Left cardiac atrium (tissue), 4 donors: ENCODE measurements at regions not wholly inside any gene's neighbourhood (a gene's known extent, or its start where the extent isn't known, plus 50 kb on each side); places are given as distances from the start of the nearest gene placed in this dataset.

Source experiments
- ATAC-seq, 2 donors: fragments of 200-7000 bp; cut with Tn5 transposase; one replicate each; pipeline ENCODE4 v1.9.1; 2020; ENCODE audit warnings: mild to moderate bottlenecking in 2 of 2, moderate library complexity in 2 of 2
- DNase-seq: peaks from one replicate; pipeline ENCODE4 v3.0.0-alpha.2; 2020
- intact Hi-C, 2 donors: fragments of 100-400 bp; cut with DNase I; formaldehyde crosslinking; loops; one replicate each; pipeline versions ENCODE4 v1.14.1 to v1.15.1; 2022 to 2023
- donor health status: DM: no; HTN: yes; CAD: no.
- donor health status: DM: no; HTN: yes; CAD: no; lungs with severe emphysema.
- donor health status: DM: yes; HTN: yes; CAD: no.
- donor health status: Dilated cardiomyopathy.

- intact Hi-C loops: no loop called here
- DNase-seq (no peak), ATAC-seq (no peak)
Measured at GRCh38 chr2:189265696-189266320, 86.2 kb upstream of the COL5A2 start.

GRCh38 chr2:189267491-189267890, 87.9 kb upstream of the COL5A2 start:
- no peak for ATAC-seq
- DNase-seq: no peak
- intact Hi-C loops: no loop called here

GRCh38 chr2:189267925-189268579, 88.5 kb upstream of the COL5A2 start:
- intact Hi-C loops: no loop called here
- ATAC-seq (peak in 1 of 2 donors; percentile 55), DNase-seq (no peak)

GRCh38 chr2:189268763-189269162, 89.2 kb upstream of the COL5A2 start:
- intact Hi-C loops: no loop called here
- ATAC-seq: no peak
- no peak for DNase-seq

GRCh38 chr2:189273734-189274133, 94.2 kb upstream of the COL5A2 start:
- intact Hi-C loops: no loop called here
- no peak for ATAC-seq
- DNase-seq: no peak

- DNase-seq: no peak
- intact Hi-C loops: no loop called here
- no peak for ATAC-seq
Measured at GRCh38 chr2:189274361-189274760, 94.8 kb upstream of the COL5A2 start.

- DNase-seq: no peak
- no peak for ATAC-seq
- intact Hi-C loops: no loop called here
Measured at GRCh38 chr2:189276277-189276676, 96.7 kb upstream of the COL5A2 start.

GRCh38 chr2:189281201-189281600, 101.6 kb upstream of the COL5A2 start:
- DNase-seq (no peak), ATAC-seq (no peak)
- intact Hi-C loops: no loop called here

- intact Hi-C loops: no loop called here
- DNase-seq (no peak), ATAC-seq (no peak)
Measured at GRCh38 chr2:189285349-189285748, 105.8 kb upstream of the COL5A2 start.

GRCh38 chr2:189285962-189286645, 106.5 kb upstream of the COL5A2 start:
- peak; percentile 78 to 97 for ATAC-seq
- intact Hi-C loops: no loop called here
- no peak for DNase-seq

GRCh38 chr2:189287363-189287762, 107.8 kb upstream of the COL5A2 start:
- intact Hi-C loops: no loop called here
- DNase-seq (no peak), ATAC-seq (no peak)

- ATAC-seq (peak; percentile 63 to 67), DNase-seq (no peak)
- intact Hi-C loops: loop anchor here in 1 of 2 donors (2.0 kb wide), 1 partner anchor 193 kb away; no protein-coding TSS in a partner anchor
Measured at GRCh38 chr2:189287982-189288521, 108.5 kb upstream of the COL5A2 start.

GRCh38 chr2:189291460-189291859, 111.9 kb upstream of the COL5A2 start:
- ATAC-seq: no peak
- intact Hi-C loops: no loop called here
- DNase-seq: no peak

GRCh38 chr2:189293164-189293563, 113.6 kb upstream of the COL5A2 start:
- DNase-seq (no peak), ATAC-seq (no peak)
- intact Hi-C loops: no loop called here

- intact Hi-C loops: no loop called here
- DNase-seq (no peak), ATAC-seq (no peak)
Measured at GRCh38 chr2:189297446-189297845, 117.9 kb upstream of the COL5A2 start.

GRCh38 chr2:189298038-189298437, 118.5 kb upstream of the COL5A2 start:
- intact Hi-C loops: no loop called here
- ATAC-seq (no peak), DNase-seq (no peak)

GRCh38 chr2:189298481-189298880, 118.9 kb upstream of the COL5A2 start:
- ATAC-seq (no peak), DNase-seq (no peak)
- intact Hi-C loops: no loop called here

GRCh38 chr2:189299974-189300373, 120.4 kb upstream of the COL5A2 start:
- ATAC-seq (no peak), DNase-seq (no peak)
- intact Hi-C loops: no loop called here

- no peak for ATAC-seq
Measured at GRCh38 chr2:189300916-189301315, 121.4 kb upstream of the COL5A2 start.

GRCh38 chr2:189302274-189302948, 122.8 kb upstream of the COL5A2 start:
- DNase-seq (no peak), ATAC-seq (no peak)
- intact Hi-C loops: no loop called here

More at GRCh38 chr2:189300916-189301315, 121.4 kb upstream of the COL5A2 start:
- intact Hi-C loops: no loop called here
- no peak for DNase-seq
